ENCODE measurements at regions not wholly inside any gene's neighbourhood (a gene's known extent, or its start where the extent isn't known, plus 50 kb on each side); places are given as distances from the start of the nearest gene placed in this dataset.

GRCh38 chr6:164107297-164107995, 692.9 kb downstream of the QKI start:
- DNase-seq: no peak
- in situ Hi-C loops (cut with HindIII; ENCODE audit: low pct_ligation_motif_present, low sequenced_read_pairs): no loop called here
- TF ChIP-seq CTCF (IDR thresholded peaks at IDR 0.05; ENCODE audit: low read depth, low read length, missing control alignments): no peak
- Histone ChIP-seq H3K36me3 (replicated peaks) (no peaks in the 10 kb centered on the region), H3K27ac (no peak overlapping the region), H3K27me3 (replicated peaks) (no peaks in the 10 kb centered on the region), H3K4me3 (ENCODE audit: low read depth, low read length) (no peak overlapping the region)

- Histone ChIP-seq H3K36me3 (replicated peaks) (no peaks in the 10 kb centered on the region), H3K27ac (no peak overlapping the region), H3K4me3 (ENCODE audit: low read depth, low read length) (no peak overlapping the region), H3K27me3 (replicated peaks) (no peaks in the 10 kb centered on the region)
- no peak for DNase-seq
- peak; percentile 80 for TF ChIP-seq CTCF (IDR thresholded peaks at IDR 0.05; ENCODE audit: low read depth, low read length, missing control alignments)
- in situ Hi-C loops (cut with HindIII; ENCODE audit: low pct_ligation_motif_present, low sequenced_read_pairs): no loop called here
Measured at GRCh38 chr6:164106345-164106769, 691.8 kb downstream of the QKI start.

GRCh38 chr6:164105705-164106104, 691.2 kb downstream of the QKI start:
- in situ Hi-C loops (cut with HindIII; ENCODE audit: low pct_ligation_motif_present, low sequenced_read_pairs): no loop called here
- Histone ChIP-seq H3K4me3 (ENCODE audit: low read depth, low read length) (no peak overlapping the region), H3K27ac (no peak overlapping the region), H3K27me3 (replicated peaks) (no peaks in the 10 kb centered on the region), H3K36me3 (replicated peaks) (no peaks in the 10 kb centered on the region)
- no peak for TF ChIP-seq CTCF (IDR thresholded peaks at IDR 0.05; ENCODE audit: low read depth, low read length, missing control alignments)
- DNase-seq: no peak

- Histone ChIP-seq H3K27me3 (replicated peaks) (no peaks in the 10 kb centered on the region), H3K27ac (no peak overlapping the region), H3K4me3 (ENCODE audit: low read depth, low read length) (no peak overlapping the region), H3K36me3 (replicated peaks) (no peaks in the 10 kb centered on the region)
- TF ChIP-seq CTCF (IDR thresholded peaks at IDR 0.05; ENCODE audit: low read depth, low read length, missing control alignments): no peak
- DNase-seq: no peak
- in situ Hi-C loops (cut with HindIII; ENCODE audit: low pct_ligation_motif_present, low sequenced_read_pairs): no loop called here
Measured at GRCh38 chr6:164104432-164104831, 689.9 kb downstream of the QKI start.

- no peak for DNase-seq
- TF ChIP-seq CTCF (IDR thresholded peaks at IDR 0.05; ENCODE audit: low read depth, low read length, missing control alignments): no peak
- Histone ChIP-seq H3K4me3 (ENCODE audit: low read depth, low read length) (no peak overlapping the region), H3K27me3 (replicated peaks) (no peaks in the 10 kb centered on the region), H3K27ac (no peak overlapping the region), H3K36me3 (replicated peaks) (no peaks in the 10 kb centered on the region)
- in situ Hi-C loops (cut with HindIII; ENCODE audit: low pct_ligation_motif_present, low sequenced_read_pairs): no loop called here
Measured at GRCh38 chr6:164102693-164103092, 688.2 kb downstream of the QKI start.

GRCh38 chr6:164101859-164102258, 687.3 kb downstream of the QKI start:
- no peak for TF ChIP-seq CTCF (IDR thresholded peaks at IDR 0.05; ENCODE audit: low read depth, low read length, missing control alignments)
- Histone ChIP-seq H3K27me3 (replicated peaks) (no peaks in the 10 kb centered on the region), H3K36me3 (replicated peaks) (no peaks in the 10 kb centered on the region), H3K27ac (no peak overlapping the region), H3K4me3 (ENCODE audit: low read depth, low read length) (no peak overlapping the region)
- in situ Hi-C loops (cut with HindIII; ENCODE audit: low pct_ligation_motif_present, low sequenced_read_pairs): no loop called here
- no peak for DNase-seq

Data from brain microvascular endothelial cell (primary cell).